NCI-H1105 (cell line): ENCODE measurements at regions not wholly inside any gene's neighbourhood (a gene's known extent, or its start where the extent isn't known, plus 50 kb on each side); places are given as distances from the start of the nearest gene placed in this dataset.

Experiments used
- DNase-seq: peaks from one replicate; lab custom pipeline; 2025; lab: John Stamatoyannopoulos, UW

GRCh38 chr7:119436882-119437281, 836.1 kb upstream of the KCND2 start:
- DNase-seq, result no peak

- DNase-seq, result no peak
Observed at GRCh38 chr7:119438315-119438714, 834.7 kb upstream of the KCND2 start.

- DNase-seq, result no peak
Observed at GRCh38 chr7:119439192-119439591, 833.8 kb upstream of the KCND2 start.

- no peak for DNase-seq
Observed at GRCh38 chr7:119452401-119452800, 820.6 kb upstream of the KCND2 start.

GRCh38 chr7:119465798-119466305, 807.1 kb upstream of the KCND2 start:
- DNase-seq, result no peak

GRCh38 chr7:119472408-119473038, 800.5 kb upstream of the KCND2 start:
- peak; percentile 77 for DNase-seq

GRCh38 chr7:119482209-119482608, 790.8 kb upstream of the KCND2 start:
- DNase-seq, result no peak

GRCh38 chr7:119482671-119483070, 790.3 kb upstream of the KCND2 start:
- no peak for DNase-seq

- DNase-seq, result no peak
Observed at GRCh38 chr7:119483364-119483763, 789.6 kb upstream of the KCND2 start.

- no peak for DNase-seq
Observed at GRCh38 chr7:119514326-119514725, 758.6 kb upstream of the KCND2 start.

- no peak for DNase-seq
Observed at GRCh38 chr7:119515214-119515613, 757.8 kb upstream of the KCND2 start.

GRCh38 chr7:119515962-119516361, 757.0 kb upstream of the KCND2 start:
- no peak for DNase-seq

GRCh38 chr7:119522263-119522662, 750.7 kb upstream of the KCND2 start:
- DNase-seq, result no peak

- DNase-seq, result no peak
Observed at GRCh38 chr7:119522698-119523097, 750.3 kb upstream of the KCND2 start.

GRCh38 chr7:119545118-119545517, 727.9 kb upstream of the KCND2 start:
- no peak for DNase-seq

GRCh38 chr7:119555788-119556187, 717.2 kb upstream of the KCND2 start:
- DNase-seq, result no peak

- DNase-seq, result no peak
Observed at GRCh38 chr7:119556436-119556835, 716.5 kb upstream of the KCND2 start.

- no peak for DNase-seq
Observed at GRCh38 chr7:119561751-119562150, 711.2 kb upstream of the KCND2 start.

- peak; percentile 59 for DNase-seq
Observed at GRCh38 chr7:119562839-119563238, 710.1 kb upstream of the KCND2 start.

GRCh38 chr7:119571666-119572065, 701.3 kb upstream of the KCND2 start:
- DNase-seq, result no peak

- no peak for DNase-seq
Observed at GRCh38 chr7:119572132-119572531, 700.8 kb upstream of the KCND2 start.

GRCh38 chr7:119572541-119572940, 700.4 kb upstream of the KCND2 start:
- no peak for DNase-seq

- no peak for DNase-seq
Observed at GRCh38 chr7:119578116-119578515, 694.9 kb upstream of the KCND2 start.

- DNase-seq, result no peak
Observed at GRCh38 chr7:119594956-119595355, 678.0 kb upstream of the KCND2 start.
